ENCODE measurements at regions not wholly inside any gene's neighbourhood (a gene's known extent, or its start where the extent isn't known, plus 50 kb on each side); places are given as distances from the start of the nearest gene placed in this dataset.

GRCh38 chr5:160940725-160941124 is 88.7 kb upstream of the ATP10B start:
- DNase-seq, result no peak

GRCh38 chr5:160938532-160938931 is 86.5 kb upstream of the ATP10B start:
- peak; percentile 24 to 41 for DNase-seq

GRCh38 chr5:160937570-160937969 is 85.6 kb upstream of the ATP10B start:
- no peak for DNase-seq

GRCh38 chr5:160935776-160936175 is 83.8 kb upstream of the ATP10B start:
- no peak for DNase-seq

- DNase-seq, result no peak
Measured at GRCh38 chr5:160931283-160931682, 79.3 kb upstream of the ATP10B start.

- no peak for DNase-seq
Measured at GRCh38 chr5:160930406-160930805, 78.4 kb upstream of the ATP10B start.

- no peak for DNase-seq
Measured at GRCh38 chr5:160929906-160930305, 77.9 kb upstream of the ATP10B start.

GRCh38 chr5:160929360-160929759 is 77.3 kb upstream of the ATP10B start:
- DNase-seq, result no peak

GRCh38 chr5:160926428-160926827 is 74.4 kb upstream of the ATP10B start:
- peak; percentile 77 to 80 for DNase-seq

- DNase-seq, result no peak
Measured at GRCh38 chr5:160925281-160925680, 73.3 kb upstream of the ATP10B start.

- no peak for DNase-seq
Measured at GRCh38 chr5:160923936-160924710, 72.1 kb upstream of the ATP10B start.

GRCh38 chr5:160923411-160923810 is 71.4 kb upstream of the ATP10B start:
- DNase-seq, result no peak

GRCh38 chr5:160922311-160922710 is 70.3 kb upstream of the ATP10B start:
- no peak for DNase-seq

GRCh38 chr5:160921423-160922285 is 69.6 kb upstream of the ATP10B start:
- DNase-seq, result no peak

- DNase-seq, result no peak
Measured at GRCh38 chr5:160919626-160920025, 67.6 kb upstream of the ATP10B start.

- no peak for DNase-seq
Measured at GRCh38 chr5:160918386-160918785, 66.4 kb upstream of the ATP10B start.

- no peak for DNase-seq
Measured at GRCh38 chr5:160906090-160906489, 54.1 kb upstream of the ATP10B start.

GRCh38 chr5:160905285-160905684 is 53.3 kb upstream of the ATP10B start:
- DNase-seq, result no peak

- no peak for DNase-seq
Measured at GRCh38 chr5:160904591-160904990, 52.6 kb upstream of the ATP10B start.

- DNase-seq, result no peak
Measured at GRCh38 chr5:160903551-160903950, 51.5 kb upstream of the ATP10B start.

GRCh38 chr5:160903076-160903475 is 51.1 kb upstream of the ATP10B start:
- no peak for DNase-seq
